ENCODE measurements at regions not wholly inside any gene's neighbourhood (a gene's known extent, or its start where the extent isn't known, plus 50 kb on each side); places are given as distances from the start of the nearest gene placed in this dataset.

DNA sequence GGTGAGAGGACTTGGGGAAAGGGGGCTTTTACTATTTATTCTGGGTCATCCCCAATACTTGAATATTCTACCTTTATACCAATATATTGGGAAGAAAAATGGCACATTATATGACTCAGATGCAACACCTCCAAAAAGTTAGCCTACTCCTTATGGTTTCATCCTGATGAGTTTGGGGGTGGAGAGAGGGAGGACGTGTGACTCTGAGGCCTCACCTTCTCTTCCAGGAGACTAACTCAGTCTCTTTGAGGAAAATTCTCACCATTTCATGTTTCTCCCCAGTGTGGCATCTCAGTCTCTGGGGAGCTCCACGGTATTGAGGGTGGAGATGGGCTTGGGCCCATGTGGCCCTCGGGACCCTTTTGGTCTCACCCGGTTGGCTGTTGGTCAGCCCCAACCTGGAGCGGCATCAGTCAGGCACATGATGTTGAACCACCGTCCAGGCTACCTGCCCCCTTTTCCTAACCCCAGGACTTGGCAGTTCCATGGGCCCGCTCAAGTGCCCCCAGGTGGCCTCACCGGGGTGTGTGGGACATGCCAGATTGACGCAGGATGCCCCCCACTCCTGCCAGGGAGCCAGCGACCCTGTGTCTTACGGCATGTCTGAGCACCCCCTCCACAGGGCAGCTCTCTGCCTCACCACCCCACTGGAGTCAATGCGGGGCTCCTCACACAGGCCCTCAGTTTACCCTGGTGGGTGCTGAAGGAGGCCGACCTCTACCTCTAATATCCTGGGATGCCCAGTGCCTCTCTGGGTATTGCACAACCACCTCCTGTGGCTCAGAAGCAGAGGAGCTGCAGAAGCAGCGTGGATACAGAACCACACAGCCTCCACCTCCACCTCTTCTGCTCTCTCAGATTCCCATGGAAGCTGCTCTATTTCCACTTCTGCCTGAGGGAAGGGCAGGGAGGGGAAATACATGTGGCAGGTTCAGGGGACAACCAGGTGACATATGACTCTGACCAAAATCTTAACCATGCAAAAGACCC is 297.4 kb downstream of the EIPR1 start:
- POLR2A ChIA-PET, result no interaction called here
- TF ChIP-seq CHD4 (IDR thresholded peaks at IDR 0.05) (no peak), PML (IDR thresholded peaks at IDR 0.05; ENCODE audit: low read length) (no peak), SUZ12 (IDR thresholded peaks at IDR 0.05; ENCODE audit: unreplicated experiment) (no peak), BACH1 (IDR thresholded peaks at IDR 0.05; ENCODE audit: borderline replicate concordance) (no peak), RAD21 (IDR thresholded peaks at IDR 0.05; ENCODE audit: insufficient read depth, low read depth, low read length) (no peak), SMAD1 (IDR thresholded peaks at IDR 0.05; ENCODE audit: low read depth, partially characterized antibody) (no peak), NRF1 (conservative IDR thresholded peaks at IDR 0.05; ENCODE audit: low read depth, low read length) (no peak)
- TF ChIP-seq, protein P1, sequence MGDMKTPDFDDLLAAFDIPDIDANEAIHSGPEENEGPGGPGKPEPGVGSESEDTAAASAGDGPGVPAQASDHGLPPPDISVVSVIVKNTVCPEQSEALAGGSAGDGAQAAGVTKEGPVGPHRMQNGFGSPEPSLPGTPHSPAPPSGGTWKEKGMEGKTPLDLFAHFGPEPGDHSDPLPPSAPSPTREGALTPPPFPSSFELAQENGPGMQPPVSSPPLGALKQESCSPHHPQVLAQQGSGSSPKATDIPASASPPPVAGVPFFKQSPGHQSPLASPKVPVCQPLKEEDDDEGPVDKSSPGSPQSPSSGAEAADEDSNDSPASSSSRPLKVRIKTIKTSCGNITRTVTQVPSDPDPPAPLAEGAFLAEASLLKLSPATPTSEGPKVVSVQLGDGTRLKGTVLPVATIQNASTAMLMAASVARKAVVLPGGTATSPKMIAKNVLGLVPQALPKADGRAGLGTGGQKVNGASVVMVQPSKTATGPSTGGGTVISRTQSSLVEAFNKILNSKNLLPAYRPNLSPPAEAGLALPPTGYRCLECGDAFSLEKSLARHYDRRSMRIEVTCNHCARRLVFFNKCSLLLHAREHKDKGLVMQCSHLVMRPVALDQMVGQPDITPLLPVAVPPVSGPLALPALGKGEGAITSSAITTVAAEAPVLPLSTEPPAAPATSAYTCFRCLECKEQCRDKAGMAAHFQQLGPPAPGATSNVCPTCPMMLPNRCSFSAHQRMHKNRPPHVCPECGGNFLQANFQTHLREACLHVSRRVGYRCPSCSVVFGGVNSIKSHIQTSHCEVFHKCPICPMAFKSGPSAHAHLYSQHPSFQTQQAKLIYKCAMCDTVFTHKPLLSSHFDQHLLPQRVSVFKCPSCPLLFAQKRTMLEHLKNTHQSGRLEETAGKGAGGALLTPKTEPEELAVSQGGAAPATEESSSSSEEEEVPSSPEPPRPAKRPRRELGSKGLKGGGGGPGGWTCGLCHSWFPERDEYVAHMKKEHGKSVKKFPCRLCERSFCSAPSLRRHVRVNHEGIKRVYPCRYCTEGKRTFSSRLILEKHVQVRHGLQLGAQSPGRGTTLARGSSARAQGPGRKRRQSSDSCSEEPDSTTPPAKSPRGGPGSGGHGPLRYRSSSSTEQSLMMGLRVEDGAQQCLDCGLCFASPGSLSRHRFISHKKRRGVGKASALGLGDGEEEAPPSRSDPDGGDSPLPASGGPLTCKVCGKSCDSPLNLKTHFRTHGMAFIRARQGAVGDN (IDR thresholded peaks at IDR 0.05), result no peak
- TF ChIP-seq, protein P2, sequence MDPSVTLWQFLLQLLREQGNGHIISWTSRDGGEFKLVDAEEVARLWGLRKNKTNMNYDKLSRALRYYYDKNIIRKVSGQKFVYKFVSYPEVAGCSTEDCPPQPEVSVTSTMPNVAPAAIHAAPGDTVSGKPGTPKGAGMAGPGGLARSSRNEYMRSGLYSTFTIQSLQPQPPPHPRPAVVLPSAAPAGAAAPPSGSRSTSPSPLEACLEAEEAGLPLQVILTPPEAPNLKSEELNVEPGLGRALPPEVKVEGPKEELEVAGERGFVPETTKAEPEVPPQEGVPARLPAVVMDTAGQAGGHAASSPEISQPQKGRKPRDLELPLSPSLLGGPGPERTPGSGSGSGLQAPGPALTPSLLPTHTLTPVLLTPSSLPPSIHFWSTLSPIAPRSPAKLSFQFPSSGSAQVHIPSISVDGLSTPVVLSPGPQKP (IDR thresholded peaks at IDR 0.05; ENCODE audit: low read depth, low read length), result no peak
- TF ChIP-seq, protein P3, sequence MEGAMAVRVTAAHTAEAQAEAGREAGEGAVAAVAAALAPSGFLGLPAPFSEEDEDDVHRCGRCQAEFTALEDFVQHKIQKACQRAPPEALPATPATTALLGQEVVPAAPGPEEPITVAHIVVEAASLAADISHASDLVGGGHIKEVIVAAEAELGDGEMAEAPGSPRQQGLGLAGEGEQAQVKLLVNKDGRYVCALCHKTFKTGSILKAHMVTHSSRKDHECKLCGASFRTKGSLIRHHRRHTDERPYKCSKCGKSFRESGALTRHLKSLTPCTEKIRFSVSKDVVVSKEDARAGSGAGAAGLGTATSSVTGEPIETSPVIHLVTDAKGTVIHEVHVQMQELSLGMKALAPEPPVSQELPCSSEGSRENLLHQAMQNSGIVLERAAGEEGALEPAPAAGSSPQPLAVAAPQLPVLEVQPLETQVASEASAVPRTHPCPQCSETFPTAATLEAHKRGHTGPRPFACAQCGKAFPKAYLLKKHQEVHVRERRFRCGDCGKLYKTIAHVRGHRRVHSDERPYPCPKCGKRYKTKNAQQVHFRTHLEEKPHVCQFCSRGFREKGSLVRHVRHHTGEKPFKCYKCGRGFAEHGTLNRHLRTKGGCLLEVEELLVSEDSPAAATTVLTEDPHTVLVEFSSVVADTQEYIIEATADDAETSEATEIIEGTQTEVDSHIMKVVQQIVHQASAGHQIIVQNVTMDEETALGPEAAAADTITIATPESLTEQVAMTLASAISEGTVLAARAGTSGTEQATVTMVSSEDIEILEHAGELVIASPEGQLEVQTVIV (IDR thresholded peaks at IDR 0.05; ENCODE audit: borderline replicate concordance, partially characterized antibody), result no peak
- no peaks in the 10 kb centered on the region for H3K36me3 ChIP-seq (ENCODE audit: control insufficient read depth in 2 of 2, insufficient read depth in 2 of 2, low read length in 1 of 2)
- DNase-seq (ENCODE audit: low read depth, low spot score), result no peak
- H4K20me1 ChIP-seq (ENCODE audit: control insufficient read depth, insufficient read depth), result no peaks in the 10 kb centered on the region
- H3K4me1 ChIP-seq (ENCODE audit: control insufficient read depth, insufficient read depth, low read length), result no peaks in the 10 kb centered on the region
- no peaks in the 10 kb centered on the region; the same call in 2 of the 3 replicates for H3K9me3 ChIP-seq (replicated peaks; ENCODE audit: control insufficient read depth, insufficient read depth, low read length)
- H3K79me2 ChIP-seq (ENCODE audit: control insufficient read depth, insufficient read depth, low read length), result no peaks in the 10 kb centered on the region
- RAD21 ChIA-PET (ENCODE audit: unreplicated experiment), result no interaction called here
- no peaks in the 10 kb centered on the region for H3K27me3 ChIP-seq (replicated peaks in 1 of 2; ENCODE audit: control insufficient read depth in 2 of 2, insufficient read depth in 2 of 2, low read length in 1 of 2)
- ATAC-seq, result no peak
- SMC1A ChIA-PET (ENCODE audit: uncharacterized antibody, unreplicated experiment), result no interaction called here
- 29% methylated on average over 14 of the region's 14 CpGs for WGBS (ENCODE audit: insufficient coverage, insufficient replicate concordance, low lambda C conversion rate, missing lambda C conversion rate)
- H3K4me2 ChIP-seq (ENCODE audit: control insufficient read depth, insufficient read depth), result no peak overlapping the region
- no peak overlapping the region for H3K27ac ChIP-seq (ENCODE audit: control insufficient read depth, insufficient read depth)
- no peak overlapping the region for H3K4me3 ChIP-seq
- in situ Hi-C loops (cut with MboI) (no loop called here), intact Hi-C loops (cut with micrococcal nuclease; ENCODE audit: unreplicated experiment) (no loop called here)
- no peak overlapping the region for H2AFZ ChIP-seq (ENCODE audit: control insufficient read depth, low read depth, low read length)
- no TSS peak for BruUV-seq (replicated peaks)
- CTCF ChIA-PET, result no interaction called here
- FAIRE-seq, result no peak
- no peak overlapping the region for H3K9ac ChIP-seq (ENCODE audit: control insufficient read depth, insufficient read depth, low read length)

All from GM12878 (cell line).